HepG2 (cell line): ENCODE measurements at regions not wholly inside any gene's neighbourhood (a gene's known extent, or its start where the extent isn't known, plus 50 kb on each side); places are given as distances from the start of the nearest gene placed in this dataset.

Experiments used
- MBNL3 ChIP-seq: fragments of 250-450 bp; sonication (Bioruptor Pico); conservative IDR thresholded peaks from 2 replicates; pipeline ENCODE4 v1.8.0; 2022; ENCODE audit warnings: mild to moderate bottlenecking, inconsistent platforms
- POLR2A ChIP-seq, 2 experiments: IDR thresholded peaks; 2 replicates each; pipeline ENCODE4 v1.6.1; 2011; ENCODE audit warnings: low read depth in 2 of 2, low read length in 2 of 2, mild to moderate bottlenecking in 1 of 2, moderate library complexity in 1 of 2; ENCODE audit not compliant: insufficient read depth in 1 of 2
- ZNF639 ChIP-seq: conservative IDR thresholded peaks from 2 replicates; pipeline ENCODE4 v1.6.1; 2018; ENCODE audit warnings: missing genetic modification reagents

- TF ChIP-seq ZNF639 (CRISPR knock-in tag), result no peak
- no peak for TF ChIP-seq MBNL3
- no peak for TF ChIP-seq POLR2A (IDR thresholded peaks at IDR 0.05; ENCODE audit: insufficient read depth in 1 of 2, low read depth in 2 of 2, low read length in 2 of 2)
These were observed 315.2 kb downstream of the KCNJ2 start for GRCh38 chr17:70484496-70484895.
